Mesendoderm (in vitro differentiated cells): ENCODE measurements at regions not wholly inside any gene's neighbourhood (a gene's known extent, or its start where the extent isn't known, plus 50 kb on each side); places are given as distances from the start of the nearest gene placed in this dataset.

ENCODE experiments used
- DNase-seq: peaks from one replicate; pipeline ENCODE4 v3.0.0; 2013
- H2AK5ac ChIP-seq: 2 replicates; pipeline ENCODE4 v1.6.1; 2013; ENCODE audit warnings: low read length, inconsistent platforms
- H2BK120ac ChIP-seq: 2 replicates; pipeline ENCODE4 v1.6.1; 2013; ENCODE audit warnings: low read depth, mild to moderate bottlenecking, low read length, moderate library complexity, mixed read lengths
- H2BK15ac ChIP-seq: replicated peaks from 2 replicates; pipeline ENCODE4 v1.6.1; 2013; ENCODE audit warnings: low read depth, mild to moderate bottlenecking, moderate library complexity
- H2BK5ac ChIP-seq: 2 replicates; pipeline ENCODE4 v1.6.1; 2013; ENCODE audit warnings: low read length, inconsistent platforms
- H3K18ac ChIP-seq: 2 replicates; pipeline ENCODE4 v1.6.1; 2013; ENCODE audit warnings: mild to moderate bottlenecking, low read length, mixed read lengths
- H3K23ac ChIP-seq: one replicate; pipeline ENCODE4 v1.6.1; 2013; ENCODE audit warnings: low read length
- H3K27ac ChIP-seq: 2 replicates; pipeline ENCODE4 v1.5.1; 2013; ENCODE audit warnings: low read depth, mild to moderate bottlenecking, inconsistent platforms, low read length, moderate library complexity
- H3K27me3 ChIP-seq: 2 replicates; pipeline ENCODE4 v1.6.1; 2013; ENCODE audit warnings: low read length, control low read depth, mild to moderate bottlenecking, inconsistent platforms; ENCODE audit not compliant: insufficient read depth, poor library complexity
- H3K36me3 ChIP-seq: 2 replicates; pipeline ENCODE4 v1.6.1; 2013; ENCODE audit warnings: low read length, inconsistent platforms; ENCODE audit not compliant: control insufficient read depth, insufficient read depth
- H3K4ac ChIP-seq: one replicate; pipeline ENCODE4 v1.6.1; 2013; ENCODE audit warnings: low read depth, mild to moderate bottlenecking, low read length, moderate library complexity
- H3K4me1 ChIP-seq: 2 replicates; pipeline ENCODE4 v1.6.1; 2013; ENCODE audit warnings: low read depth, low read length, inconsistent platforms; ENCODE audit not compliant: control insufficient read depth
- H3K4me2 ChIP-seq: 2 replicates; pipeline ENCODE4 v1.6.1; 2013; ENCODE audit warnings: low read length
- H3K4me3 ChIP-seq: 2 replicates; pipeline ENCODE4 v1.5.1; 2013; ENCODE audit warnings: mild to moderate bottlenecking, low read length
- H3K56ac ChIP-seq: one replicate; pipeline ENCODE4 v1.6.1; 2013; ENCODE audit warnings: low read length
- H3K79me1 ChIP-seq: 2 replicates; pipeline ENCODE4 v1.6.1; 2013; ENCODE audit warnings: low read length, inconsistent platforms
- H3K79me2 ChIP-seq: 2 replicates; pipeline ENCODE4 v1.6.1; 2013; ENCODE audit warnings: mild to moderate bottlenecking, low read length; ENCODE audit not compliant: control insufficient read depth, insufficient read depth
- H3K9ac ChIP-seq: 2 replicates; pipeline ENCODE4 v1.6.1; 2013; ENCODE audit warnings: low read length, inconsistent platforms
- H4K5ac ChIP-seq: one replicate; pipeline ENCODE4 v1.6.1; 2013; ENCODE audit warnings: low read length
- H4K8ac ChIP-seq: one replicate; pipeline ENCODE4 v1.6.1; 2013; ENCODE audit warnings: low read depth, mild to moderate bottlenecking, control low read depth, low read length, moderate library complexity
- WGBS: extraction: QIAGEN DNeasy Blood & Tissue Kit; methylation state at CpG from one replicate; pipeline ENCODE4 v1.1.7; 2013; ENCODE audit warnings: low lambda C conversion rate, missing lambda C conversion rate; ENCODE audit not compliant: insufficient coverage; ENCODE audit errors: extremely low coverage; 5-methylcytosine and 5-hydroxymethylcytosine counted together

- Histone ChIP-seq H3K23ac (no peak overlapping the region), H3K56ac (no peak overlapping the region), H3K27ac (no peak overlapping the region), H2AK5ac (no peak overlapping the region), H4K5ac (no peak overlapping the region), H3K4me3 (no peak overlapping the region), H3K4me1 (peaks cover 3% of the 10 kb centered on the region), H2BK15ac (no peak overlapping the region), H3K18ac (no peak overlapping the region), H2BK5ac (no peak overlapping the region), H3K9ac (no peak overlapping the region), H2BK120ac (no peak overlapping the region), H3K4ac (no peak overlapping the region), H3K36me3 (no peaks in the 10 kb centered on the region), H3K79me1 (no peaks in the 10 kb centered on the region), H3K79me2 (no peaks in the 10 kb centered on the region), H3K4me2 (no peak overlapping the region), H4K8ac (no peak overlapping the region), H3K27me3 (no peaks in the 10 kb centered on the region)
- peak; percentile 85 for DNase-seq
- no CpG with 5 or more reads among the region's 5 CpGs for WGBS
These were observed 193.4 kb downstream of the CD83 start for GRCh38 chr6:14310960-14311359.

GRCh38 chr6:14312587-14312986 is 195.0 kb downstream of the CD83 start:
- Histone ChIP-seq H3K4me3 (no peak overlapping the region), H4K8ac (no peak overlapping the region), H3K56ac (no peak overlapping the region), H3K9ac (no peak overlapping the region), H3K4ac (no peak overlapping the region), H4K5ac (no peak overlapping the region), H3K18ac (no peak overlapping the region), H2BK15ac (no peak overlapping the region), H2AK5ac (no peak overlapping the region), H2BK120ac (no peak overlapping the region), H3K4me1 (peaks cover 3% of the 10 kb centered on the region), H3K27me3 (no peaks in the 10 kb centered on the region), H3K79me2 (no peaks in the 10 kb centered on the region), H3K36me3 (no peaks in the 10 kb centered on the region), H3K27ac (no peak overlapping the region), H3K4me2 (no peak overlapping the region), H3K23ac (no peak overlapping the region), H2BK5ac (no peak overlapping the region), H3K79me1 (no peaks in the 10 kb centered on the region)
- no CpG with 5 or more reads among the region's 6 CpGs for WGBS
- DNase-seq: no peak

GRCh38 chr6:14313248-14313647 is 195.7 kb downstream of the CD83 start:
- Histone ChIP-seq H3K4me2 (no peak overlapping the region), H3K9ac (no peak overlapping the region), H3K27ac (no peak overlapping the region), H3K4me1 (peaks cover 3% of the 10 kb centered on the region), H2BK5ac (no peak overlapping the region), H3K36me3 (no peaks in the 10 kb centered on the region), H4K8ac (no peak overlapping the region), H2BK15ac (no peak overlapping the region), H3K56ac (no peak overlapping the region), H2AK5ac (no peak overlapping the region), H3K18ac (no peak overlapping the region), H3K79me1 (no peaks in the 10 kb centered on the region), H4K5ac (no peak overlapping the region), H3K79me2 (no peaks in the 10 kb centered on the region), H3K27me3 (no peaks in the 10 kb centered on the region), H3K4ac (no peak overlapping the region), H3K4me3 (no peak overlapping the region), H3K23ac (no peak overlapping the region), H2BK120ac (no peak overlapping the region)
- WGBS: no CpG with 5 or more reads among the region's 2 CpGs
- no peak for DNase-seq

GRCh38 chr6:14315353-14315752 is 197.8 kb downstream of the CD83 start:
- Histone ChIP-seq H4K8ac (no peak overlapping the region), H3K4me3 (no peak overlapping the region), H3K27me3 (no peaks in the 10 kb centered on the region), H3K4me1 (peaks cover 3% of the 10 kb centered on the region), H3K4me2 (no peak overlapping the region), H3K56ac (no peak overlapping the region), H2AK5ac (no peak overlapping the region), H4K5ac (no peak overlapping the region), H3K9ac (no peak overlapping the region), H3K79me1 (no peaks in the 10 kb centered on the region), H3K18ac (no peak overlapping the region), H3K36me3 (no peaks in the 10 kb centered on the region), H2BK120ac (no peak overlapping the region), H3K4ac (no peak overlapping the region), H2BK5ac (no peak overlapping the region), H3K27ac (no peak overlapping the region), H2BK15ac (no peak overlapping the region), H3K79me2 (no peaks in the 10 kb centered on the region), H3K23ac (no peak overlapping the region)
- DNase-seq: no peak

GRCh38 chr6:14316651-14317386 is 199.2 kb downstream of the CD83 start:
- H2BK5ac ChIP-seq: peak overlapping the region; percentile 45
- H3K4me3 ChIP-seq: no peak overlapping the region
- H4K5ac ChIP-seq: no peak overlapping the region
- H3K27me3 ChIP-seq: no peaks in the 10 kb centered on the region
- H2BK120ac ChIP-seq: no peak overlapping the region
- DNase-seq: peak; percentile 52
- no peak overlapping the region for H3K27ac ChIP-seq
- no peaks in the 10 kb centered on the region for H3K79me1 ChIP-seq
- no peak overlapping the region for H3K9ac ChIP-seq
- peak overlapping the region; percentile 21 for H3K18ac ChIP-seq
- H3K4me1 ChIP-seq: no peaks in the 10 kb centered on the region
- H3K4ac ChIP-seq: no peak overlapping the region
- H3K4me2 ChIP-seq: no peak overlapping the region
- no peak overlapping the region for H4K8ac ChIP-seq
- WGBS: no CpG with 5 or more reads among the region's 10 CpGs
- no peak overlapping the region for H2BK15ac ChIP-seq
- H3K36me3 ChIP-seq: no peaks in the 10 kb centered on the region
- no peaks in the 10 kb centered on the region for H3K79me2 ChIP-seq
- H3K56ac ChIP-seq: peak overlapping the region; percentile 54
- peak overlapping the region; percentile 65 for H2AK5ac ChIP-seq
- H3K23ac ChIP-seq: peak overlapping the region; percentile 59

GRCh38 chr6:14317387-14317970 is 199.9 kb downstream of the CD83 start:
- Histone ChIP-seq H3K4me2 (no peak overlapping the region), H3K9ac (no peak overlapping the region), H3K27me3 (no peaks in the 10 kb centered on the region), H2BK15ac (no peak overlapping the region), H3K27ac (no peak overlapping the region), H2BK120ac (no peak overlapping the region), H3K4ac (no peak overlapping the region), H3K4me1 (peaks cover 2% of the 10 kb centered on the region), H4K8ac (no peak overlapping the region), H4K5ac (no peak overlapping the region), H3K56ac (peak overlapping the region; percentile 50), H2BK5ac (no peak overlapping the region), H3K23ac (no peak overlapping the region), H3K36me3 (no peaks in the 10 kb centered on the region), H3K4me3 (no peak overlapping the region), H3K79me2 (no peaks in the 10 kb centered on the region), H2AK5ac (no peak overlapping the region), H3K18ac (no peak overlapping the region), H3K79me1 (no peaks in the 10 kb centered on the region)
- no peak for DNase-seq
- no CpG with 5 or more reads among the region's 6 CpGs for WGBS
